ENCODE measurements at regions not wholly inside any gene's neighbourhood (a gene's known extent, or its start where the extent isn't known, plus 50 kb on each side); places are given as distances from the start of the nearest gene placed in this dataset.
A peak's percentile ranks its signal among the peaks of the same experiment; 100 is the strongest.

DNA sequence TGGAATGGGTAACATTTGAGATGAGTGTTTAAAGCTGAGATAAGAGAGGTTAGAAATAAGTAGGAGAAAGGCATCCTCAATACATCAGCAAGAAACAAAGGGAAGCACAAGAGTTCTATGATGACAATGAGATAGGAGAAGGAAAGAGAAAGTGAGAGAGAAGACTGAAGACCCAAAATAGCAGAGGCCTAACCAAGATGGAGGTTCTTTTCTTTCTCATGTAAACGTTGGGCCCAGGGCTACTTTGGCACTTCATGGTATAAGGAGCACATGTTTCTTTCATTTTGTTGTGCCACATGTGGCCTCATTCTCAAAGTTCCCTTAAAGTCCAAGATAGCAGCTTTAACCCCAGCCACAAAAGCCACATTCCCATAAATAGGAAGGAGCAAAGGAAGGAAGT is 120.5 kb upstream of the RMST start:
- BruUV-seq (replicated peaks) = no TSS peak
- TF ChIP-seq, protein P1, sequence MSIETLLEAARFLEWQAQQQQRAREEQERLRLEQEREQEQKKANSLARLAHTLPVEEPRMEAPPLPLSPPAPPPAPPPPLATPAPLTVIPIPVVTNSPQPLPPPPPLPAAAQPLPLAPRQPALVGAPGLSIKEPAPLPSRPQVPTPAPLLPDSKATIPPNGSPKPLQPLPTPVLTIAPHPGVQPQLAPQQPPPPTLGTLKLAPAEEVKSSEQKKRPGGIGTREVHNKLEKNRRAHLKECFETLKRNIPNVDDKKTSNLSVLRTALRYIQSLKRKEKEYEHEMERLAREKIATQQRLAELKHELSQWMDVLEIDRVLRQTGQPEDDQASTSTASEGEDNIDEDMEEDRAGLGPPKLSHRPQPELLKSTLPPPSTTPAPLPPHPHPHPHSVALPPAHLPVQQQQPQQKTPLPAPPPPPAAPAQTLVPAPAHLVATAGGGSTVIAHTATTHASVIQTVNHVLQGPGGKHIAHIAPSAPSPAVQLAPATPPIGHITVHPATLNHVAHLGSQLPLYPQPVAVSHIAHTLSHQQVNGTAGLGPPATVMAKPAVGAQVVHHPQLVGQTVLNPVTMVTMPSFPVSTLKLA (IDR thresholded peaks at IDR 0.05) = peak; percentile 56
- TF ChIP-seq, protein P2, sequence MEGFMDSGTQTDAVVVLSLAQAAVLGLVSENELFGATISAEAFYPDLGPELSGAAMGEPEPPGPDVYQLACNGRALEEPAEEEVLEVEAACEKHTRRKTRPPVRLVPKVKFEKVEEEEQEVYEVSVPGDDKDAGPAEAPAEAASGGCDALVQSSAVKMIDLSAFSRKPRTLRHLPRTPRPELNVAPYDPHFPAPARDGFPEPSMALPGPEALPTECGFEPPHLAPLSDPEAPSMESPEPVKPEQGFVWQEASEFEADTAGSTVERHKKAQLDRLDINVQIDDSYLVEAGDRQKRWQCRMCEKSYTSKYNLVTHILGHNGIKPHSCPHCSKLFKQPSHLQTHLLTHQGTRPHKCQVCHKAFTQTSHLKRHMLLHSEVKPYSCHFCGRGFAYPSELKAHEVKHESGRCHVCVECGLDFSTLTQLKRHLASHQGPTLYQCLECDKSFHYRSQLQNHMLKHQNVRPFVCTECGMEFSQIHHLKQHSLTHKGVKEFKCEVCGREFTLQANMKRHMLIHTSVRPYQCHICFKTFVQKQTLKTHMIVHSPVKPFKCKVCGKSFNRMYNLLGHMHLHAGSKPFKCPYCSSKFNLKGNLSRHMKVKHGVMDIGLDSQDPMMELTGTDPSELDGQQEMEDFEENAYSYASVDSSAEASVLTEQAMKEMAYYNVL (CRISPR knock-in tag; IDR thresholded peaks at IDR 0.05; ENCODE audit: borderline replicate concordance) = no peak
- no peak for ATAC-seq
- FAIRE-seq = no peak
- Histone ChIP-seq H3K9ac (ENCODE audit: insufficient read depth, low read depth, low read length) (no peak overlapping the region), H3K4me3 (replicated peaks in 1 of 3; ENCODE audit: insufficient read depth in 1 of 3, low read depth in 2 of 3, low read length in 3 of 3) (no peak overlapping the region), H3K4me2 (ENCODE audit: low read depth, low read length) (no peak overlapping the region), H3K27ac (ENCODE audit: extremely low read length, insufficient read depth, low read length) (no peak overlapping the region), H3K4me1 (ENCODE audit: insufficient read depth, low read length) (no peaks in the 10 kb centered on the region), H3K27me3 (ENCODE audit: control insufficient read depth in 1 of 2, insufficient read depth in 2 of 2, low read length in 2 of 2) (no peaks in the 10 kb centered on the region), H3K79me2 (ENCODE audit: insufficient read depth, low read length) (no peaks in the 10 kb centered on the region), H2AFZ (ENCODE audit: low read length) (no peak overlapping the region), H3K9me3 (ENCODE audit: low read length) (no peaks in the 10 kb centered on the region), H4K20me1 (ENCODE audit: insufficient read depth, low read length) (no peaks in the 10 kb centered on the region), H3K36me3 (replicated peaks in 1 of 2; ENCODE audit: control insufficient read depth in 1 of 2, insufficient read depth in 2 of 2, low read length in 2 of 2) (no peaks in the 10 kb centered on the region)
- POLR2A ChIA-PET = no interaction called here
- no peak for DNase-seq (ENCODE audit: low spot score)
- in situ Hi-C loops (cut with HindIII; ENCODE audit: extremely low pct_ligation_motif_present, low pct_unique_long_range_greater_than_20kb) (no loop called here), intact Hi-C loops (cut with micrococcal nuclease; ENCODE audit: unreplicated experiment) (no loop called here)
- CTCF ChIA-PET (ENCODE audit: low intra/inter-chr PET ratio, low total read pairs) = no interaction called here
- WGBS (ENCODE audit: low lambda C conversion rate) = 0% methylated on average over 1 of the region's 1 CpG

DNA sequence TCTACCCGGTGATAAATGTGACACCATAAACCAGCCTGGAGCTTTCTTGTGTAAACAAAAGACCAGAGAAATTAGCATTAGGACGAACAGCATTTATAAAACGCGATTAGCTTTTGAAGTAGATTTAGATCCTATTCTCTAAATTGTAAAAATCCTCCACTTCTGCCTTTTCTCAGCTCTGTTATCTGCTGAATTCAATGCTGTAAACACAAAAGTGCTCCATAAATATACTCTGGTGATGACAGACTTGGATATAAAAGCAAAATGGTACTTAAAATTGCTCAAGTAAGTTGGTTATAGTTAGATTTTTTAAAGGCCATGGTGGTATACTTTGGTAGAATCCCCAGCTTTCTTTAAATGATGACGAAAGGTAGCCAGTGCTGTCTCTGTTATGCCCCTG is 114.6 kb upstream of the RMST start:
- POLR2A ChIA-PET = no interaction called here
- intact Hi-C loops (cut with micrococcal nuclease; ENCODE audit: unreplicated experiment) = no loop called here
- CTCF ChIA-PET (ENCODE audit: low intra/inter-chr PET ratio, low total read pairs) = no interaction called here
- H3K9ac ChIP-seq (ENCODE audit: insufficient read depth, low read depth, low read length) = no peak overlapping the region
- WGBS (ENCODE audit: low lambda C conversion rate) = 49% methylated on average over 5 of the region's 5 CpGs
- BruUV-seq (replicated peaks) = no TSS peak
- H3K9me3 ChIP-seq (ENCODE audit: low read length) = no peaks in the 10 kb centered on the region
- DNase-seq (ENCODE audit: low spot score) (no peak), ATAC-seq (no peak), FAIRE-seq (no peak)
- H3K27me3 ChIP-seq (ENCODE audit: control insufficient read depth in 1 of 2, insufficient read depth in 2 of 2, low read length in 2 of 2) = no peaks in the 10 kb centered on the region
- H3K79me2 ChIP-seq (ENCODE audit: insufficient read depth, low read length) = no peaks in the 10 kb centered on the region
- H3K4me3 ChIP-seq (replicated peaks in 1 of 3; ENCODE audit: insufficient read depth in 1 of 3, low read depth in 2 of 3, low read length in 3 of 3) = no peak overlapping the region
- H3K4me1 ChIP-seq (ENCODE audit: insufficient read depth, low read length) = no peaks in the 10 kb centered on the region
- no peaks in the 10 kb centered on the region for H4K20me1 ChIP-seq (ENCODE audit: insufficient read depth, low read length)
- no peaks in the 10 kb centered on the region for H3K36me3 ChIP-seq (replicated peaks in 1 of 2; ENCODE audit: control insufficient read depth in 1 of 2, insufficient read depth in 2 of 2, low read length in 2 of 2)
- H3K4me2 ChIP-seq (ENCODE audit: low read depth, low read length) = no peak overlapping the region
- in situ Hi-C loops (cut with HindIII; ENCODE audit: extremely low pct_ligation_motif_present, low pct_unique_long_range_greater_than_20kb) = no loop called here
- no peak overlapping the region for H2AFZ ChIP-seq (ENCODE audit: low read length)
- H3K27ac ChIP-seq (ENCODE audit: extremely low read length, insufficient read depth, low read length) = no peak overlapping the region
- TF ChIP-seq ZNF569 (CRISPR knock-in tag; IDR thresholded peaks at IDR 0.05; ENCODE audit: borderline replicate concordance) (no peak), HNRNPK (IDR thresholded peaks at IDR 0.05; ENCODE audit: low read depth, low read length, poor library complexity, severe bottlenecking) (no peak), SRY (CRISPR knock-in tag; IDR thresholded peaks at IDR 0.05) (no peak), RCOR2 (CRISPR knock-in tag; IDR thresholded peaks at IDR 0.05) (no peak), SIX1 (CRISPR knock-in tag; IDR thresholded peaks at IDR 0.05; ENCODE audit: borderline replicate concordance) (no peak), SP2 (CRISPR knock-in tag; IDR thresholded peaks at IDR 0.05) (no peak), AKAP8 (CRISPR knock-in tag; IDR thresholded peaks at IDR 0.05) (no peak), AGO2 (optimal IDR thresholded peaks at IDR 0.05; ENCODE audit: low read depth, low read length) (no peak)
- TF ChIP-seq, protein P3, sequence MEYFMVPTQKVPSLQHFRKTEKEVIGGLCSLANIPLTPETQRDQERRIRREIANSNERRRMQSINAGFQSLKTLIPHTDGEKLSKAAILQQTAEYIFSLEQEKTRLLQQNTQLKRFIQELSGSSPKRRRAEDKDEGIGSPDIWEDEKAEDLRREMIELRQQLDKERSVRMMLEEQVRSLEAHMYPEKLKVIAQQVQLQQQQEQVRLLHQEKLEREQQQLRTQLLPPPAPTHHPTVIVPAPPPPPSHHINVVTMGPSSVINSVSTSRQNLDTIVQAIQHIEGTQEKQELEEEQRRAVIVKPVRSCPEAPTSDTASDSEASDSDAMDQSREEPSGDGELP (IDR thresholded peaks at IDR 0.05; ENCODE audit: borderline replicate concordance, low read depth) = no peak
- TF ChIP-seq, protein P4, sequence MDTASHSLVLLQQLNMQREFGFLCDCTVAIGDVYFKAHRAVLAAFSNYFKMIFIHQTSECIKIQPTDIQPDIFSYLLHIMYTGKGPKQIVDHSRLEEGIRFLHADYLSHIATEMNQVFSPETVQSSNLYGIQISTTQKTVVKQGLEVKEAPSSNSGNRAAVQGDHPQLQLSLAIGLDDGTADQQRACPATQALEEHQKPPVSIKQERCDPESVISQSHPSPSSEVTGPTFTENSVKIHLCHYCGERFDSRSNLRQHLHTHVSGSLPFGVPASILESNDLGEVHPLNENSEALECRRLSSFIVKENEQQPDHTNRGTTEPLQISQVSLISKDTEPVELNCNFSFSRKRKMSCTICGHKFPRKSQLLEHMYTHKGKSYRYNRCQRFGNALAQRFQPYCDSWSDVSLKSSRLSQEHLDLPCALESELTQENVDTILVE (CRISPR knock-in tag; IDR thresholded peaks at IDR 0.05) = no peak
- TF ChIP-seq, protein P5, sequence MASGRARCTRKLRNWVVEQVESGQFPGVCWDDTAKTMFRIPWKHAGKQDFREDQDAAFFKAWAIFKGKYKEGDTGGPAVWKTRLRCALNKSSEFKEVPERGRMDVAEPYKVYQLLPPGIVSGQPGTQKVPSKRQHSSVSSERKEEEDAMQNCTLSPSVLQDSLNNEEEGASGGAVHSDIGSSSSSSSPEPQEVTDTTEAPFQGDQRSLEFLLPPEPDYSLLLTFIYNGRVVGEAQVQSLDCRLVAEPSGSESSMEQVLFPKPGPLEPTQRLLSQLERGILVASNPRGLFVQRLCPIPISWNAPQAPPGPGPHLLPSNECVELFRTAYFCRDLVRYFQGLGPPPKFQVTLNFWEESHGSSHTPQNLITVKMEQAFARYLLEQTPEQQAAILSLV (CRISPR knock-in tag; IDR thresholded peaks at IDR 0.05; ENCODE audit: borderline replicate concordance) = no peak
